ENCODE measurements at regions not wholly inside any gene's neighbourhood (a gene's known extent, or its start where the extent isn't known, plus 50 kb on each side); places are given as distances from the start of the nearest gene placed in this dataset.
"Not testable (repeated sequence)": the region's sequence is repeated elsewhere in the genome, so short reads cannot be mapped to it uniquely, and the experiment has no call there.

DNA sequence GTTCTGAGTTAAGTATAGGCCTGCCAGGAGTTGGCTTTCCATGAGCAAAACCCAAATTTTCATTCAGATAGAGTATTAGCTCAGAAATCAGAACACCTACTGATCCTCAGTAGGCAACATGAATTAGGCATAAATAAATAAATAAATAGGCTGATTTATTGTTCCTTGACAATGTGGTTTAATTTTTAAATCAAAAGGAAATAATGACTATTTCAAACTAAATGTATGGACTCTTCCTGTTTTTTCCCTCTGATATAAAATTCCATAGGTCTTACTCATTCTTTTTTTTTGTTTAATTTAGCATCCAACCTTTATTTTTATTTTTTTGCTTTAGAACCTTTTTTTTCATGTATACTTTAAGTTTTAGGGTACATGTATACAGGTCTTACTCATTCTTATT, 140.2 kb upstream of the ITGA6 start:
- no peak for DNase-seq (ENCODE audit: low read depth in 2 of 2)

GRCh38 chr2:172287605-172288315, 139.6 kb upstream of the ITGA6 start:
- no peak for DNase-seq (ENCODE audit: low read depth in 2 of 2)

DNA sequence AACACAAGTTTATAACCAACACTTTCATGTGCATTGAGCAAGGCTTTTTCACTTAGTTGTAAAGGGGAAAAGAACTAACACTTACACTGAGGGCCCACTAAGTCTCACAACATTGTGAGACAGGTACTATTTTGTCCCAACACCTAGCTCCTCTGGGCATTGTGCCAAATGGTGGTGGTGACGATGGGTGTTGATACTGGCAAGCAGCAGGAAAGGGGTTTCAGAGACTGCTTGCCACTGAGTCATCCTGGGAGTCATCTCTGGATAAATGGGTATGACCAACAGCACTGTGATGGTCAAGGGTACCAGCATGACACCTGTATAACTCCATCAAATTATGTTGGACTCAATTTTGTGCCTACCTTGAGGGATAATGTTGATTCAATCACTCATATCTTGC, 138.8 kb upstream of the ITGA6 start:
- no peak for DNase-seq (ENCODE audit: low read depth in 2 of 2)

DNA sequence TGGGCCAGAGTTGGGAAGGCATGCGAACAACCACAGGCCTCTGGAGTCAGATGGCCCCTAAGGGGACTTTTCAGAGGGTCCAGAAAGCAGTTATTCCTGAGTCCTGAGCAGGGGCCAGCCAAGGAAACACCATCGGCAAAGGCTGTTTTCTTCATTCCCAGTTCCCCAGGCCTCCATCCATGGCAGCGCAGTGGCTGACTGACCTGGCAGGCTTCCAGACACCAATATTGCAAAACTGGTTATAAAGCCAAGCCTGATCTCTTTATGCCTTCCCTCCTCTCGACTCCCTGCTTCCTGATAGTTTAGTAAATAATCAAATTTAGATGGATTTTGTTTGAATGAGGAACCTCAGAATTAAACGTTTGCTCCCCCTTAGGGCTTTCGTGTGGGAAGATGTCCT, 133.4 kb upstream of the ITGA6 start:
- DNase-seq (ENCODE audit: low read depth in 2 of 2), result no peak

GRCh38 chr2:172294983-172295382, 132.4 kb upstream of the ITGA6 start:
- DNase-seq (ENCODE audit: low read depth in 2 of 2), result no peak

GRCh38 chr2:172295677-172296076, 131.7 kb upstream of the ITGA6 start:
- DNase-seq (ENCODE audit: low read depth in 2 of 2), result no peak

DNA sequence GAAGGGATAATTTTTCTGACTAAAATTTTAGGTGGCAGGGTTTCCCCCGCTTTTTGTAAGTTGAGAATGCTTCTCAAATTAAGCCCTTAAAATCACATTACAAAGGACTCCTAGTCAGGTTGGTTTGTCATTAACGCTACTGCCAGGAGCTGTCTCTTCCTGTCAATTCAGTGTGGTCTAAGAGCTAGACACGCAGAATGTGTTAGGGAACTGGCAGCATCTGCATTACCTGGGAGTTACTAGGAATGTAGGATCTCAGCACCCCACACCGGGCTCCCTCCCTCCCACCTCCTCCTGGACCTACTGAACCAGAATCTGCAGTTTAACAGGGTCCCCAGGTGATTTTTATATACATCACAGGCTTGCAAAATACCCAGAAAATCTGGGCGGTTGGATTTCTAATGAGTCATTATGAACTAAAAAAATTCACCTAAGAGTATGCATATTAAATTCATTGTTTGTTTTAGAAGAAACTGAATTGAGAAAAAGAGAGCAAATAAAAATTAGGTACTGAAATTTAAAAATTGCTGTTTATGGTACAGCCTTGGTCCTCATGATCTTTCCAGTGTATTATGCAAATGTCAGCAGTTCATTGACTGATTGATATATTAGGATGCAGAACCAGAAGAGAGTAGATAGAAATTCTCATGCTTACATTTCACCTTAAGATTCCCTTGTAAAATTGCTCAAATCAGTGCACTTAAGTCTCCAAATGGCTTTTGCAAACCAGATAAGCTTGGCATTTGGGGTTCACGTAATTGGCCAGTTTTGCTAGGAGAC, 130.9 kb upstream of the ITGA6 start:
- DNase-seq (ENCODE audit: low read depth in 2 of 2), result no peak

- no peak for DNase-seq (ENCODE audit: low read depth in 2 of 2)
Observed at GRCh38 chr2:172297531-172297930, 129.9 kb upstream of the ITGA6 start.

DNA sequence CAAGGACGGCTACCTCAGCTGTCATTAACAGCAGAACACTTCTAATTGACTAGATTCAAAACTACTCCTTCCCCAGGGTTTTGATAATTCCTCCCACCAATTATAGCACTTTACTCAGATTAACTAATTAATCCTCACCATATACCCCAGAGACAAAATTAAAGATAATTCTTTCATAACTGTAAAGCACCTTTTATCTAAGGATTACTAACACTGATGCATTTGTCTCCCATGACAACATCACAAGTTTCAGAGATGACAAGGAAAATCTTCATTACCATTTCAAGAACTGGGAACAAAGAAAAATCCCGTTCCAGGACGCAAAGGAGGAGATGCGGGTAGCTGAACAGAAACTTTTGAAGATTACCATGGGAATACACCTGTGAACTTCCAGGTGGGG, 129.4 kb upstream of the ITGA6 start:
- DNase-seq (ENCODE audit: low read depth in 2 of 2), result no peak

- DNase-seq (ENCODE audit: low read depth in 2 of 2), result no peak
Observed at GRCh38 chr2:172299741-172300140, 127.6 kb upstream of the ITGA6 start.

GRCh38 chr2:172300851-172301250, 126.5 kb upstream of the ITGA6 start:
- no peak for DNase-seq (ENCODE audit: low read depth in 2 of 2)

GRCh38 chr2:172305066-172305465, 122.3 kb upstream of the ITGA6 start:
- no peak for DNase-seq (ENCODE audit: low read depth in 2 of 2)

- DNase-seq (ENCODE audit: low read depth in 2 of 2), result no peak
Observed at GRCh38 chr2:172307800-172308199, 119.6 kb upstream of the ITGA6 start.

DNA sequence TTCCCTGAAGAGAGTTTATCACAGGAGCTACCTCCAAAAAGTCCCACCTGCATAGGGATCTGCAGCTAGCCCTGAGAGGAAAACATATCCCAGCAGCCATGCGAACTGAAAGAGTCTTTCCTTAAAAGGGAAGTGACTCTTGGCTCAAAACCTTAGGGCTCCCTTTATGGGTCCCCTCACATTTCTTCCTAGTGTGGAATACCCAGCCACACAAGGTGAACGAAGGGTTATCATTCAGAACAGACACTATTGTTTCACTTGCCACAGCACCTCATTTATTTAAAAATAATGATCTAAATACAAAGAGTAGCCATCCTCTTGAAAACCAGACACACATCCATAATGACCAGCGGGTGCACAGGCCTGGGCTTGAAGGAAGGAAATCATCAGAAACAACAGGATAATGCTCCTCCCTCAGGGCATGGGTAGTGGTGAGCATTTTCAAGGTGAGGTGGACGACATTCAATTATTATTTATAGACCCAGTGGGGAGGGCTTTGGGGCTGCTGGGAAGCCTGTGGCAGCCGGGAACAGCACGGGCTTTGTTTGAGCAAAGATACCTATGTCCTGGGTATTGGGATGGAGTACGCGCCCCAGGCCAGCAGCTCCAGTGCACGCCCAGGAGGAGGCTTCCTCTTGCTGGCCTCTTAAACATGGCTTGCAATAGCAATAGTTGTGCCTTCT, 119.0 kb upstream of the ITGA6 start:
- no peak for DNase-seq (ENCODE audit: low read depth in 2 of 2)

- DNase-seq (ENCODE audit: low read depth in 2 of 2), result no peak
Observed at GRCh38 chr2:172311921-172312345, 115.5 kb upstream of the ITGA6 start.

DNA sequence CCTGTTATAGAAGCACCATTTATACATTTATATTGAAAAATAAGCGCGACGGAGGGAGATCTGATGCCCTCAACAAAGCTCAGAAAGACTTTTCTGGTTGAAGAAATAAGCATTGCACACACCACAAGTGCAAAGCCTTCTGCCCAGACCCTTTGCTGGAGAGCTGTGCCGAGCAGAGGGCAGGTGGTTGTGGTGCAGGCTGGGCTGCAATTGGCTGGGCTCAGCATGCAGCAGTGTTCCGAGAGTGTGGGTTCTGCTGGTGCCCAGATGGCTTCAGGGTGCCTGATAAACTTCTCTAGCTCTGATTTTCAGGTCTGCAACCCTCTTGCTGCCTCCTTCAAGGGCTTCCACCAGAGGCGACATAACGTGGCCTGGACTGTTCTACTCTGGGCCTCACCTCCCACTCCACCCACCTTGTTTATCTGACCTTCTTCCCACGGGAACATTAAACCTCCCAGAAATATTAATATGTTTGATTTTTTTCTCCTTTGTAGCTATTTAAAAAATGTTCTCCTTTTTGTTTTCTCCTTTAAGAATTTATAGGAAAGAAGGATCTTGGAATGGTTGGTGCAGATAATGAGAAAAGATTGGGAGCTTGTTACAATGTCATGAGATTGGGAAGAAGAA, 113.6 kb upstream of the ITGA6 start:
- no peak for DNase-seq (ENCODE audit: low read depth in 2 of 2)

- not testable (repeated sequence) for DNase-seq (ENCODE audit: low read depth in 2 of 2)
Observed at GRCh38 chr2:172315070-172315469, 112.3 kb upstream of the ITGA6 start.

DNA sequence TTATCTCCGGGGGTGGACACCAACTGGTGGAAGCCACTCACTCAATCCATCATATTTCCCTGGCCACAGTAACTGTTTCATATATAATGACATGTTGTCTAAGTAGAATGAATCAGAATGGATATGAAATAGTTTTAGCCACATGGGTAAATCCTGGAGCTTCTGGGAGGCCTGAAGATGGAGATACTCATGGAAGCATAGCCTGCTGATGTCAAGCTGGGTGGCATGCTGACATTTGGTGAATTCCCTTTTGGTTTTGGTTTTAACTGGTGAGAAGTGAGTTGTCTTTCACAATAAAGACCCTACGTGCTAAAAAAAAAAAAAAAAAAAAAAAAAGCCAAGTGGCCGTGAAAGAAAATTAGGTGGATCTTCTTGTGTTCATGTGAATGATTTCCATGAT, 105.3 kb upstream of the ITGA6 start:
- DNase-seq (ENCODE audit: low read depth in 2 of 2), result no peak

- DNase-seq (ENCODE audit: low read depth in 2 of 2), result no peak
Observed at GRCh38 chr2:172323256-172323655, 104.1 kb upstream of the ITGA6 start.

DNA sequence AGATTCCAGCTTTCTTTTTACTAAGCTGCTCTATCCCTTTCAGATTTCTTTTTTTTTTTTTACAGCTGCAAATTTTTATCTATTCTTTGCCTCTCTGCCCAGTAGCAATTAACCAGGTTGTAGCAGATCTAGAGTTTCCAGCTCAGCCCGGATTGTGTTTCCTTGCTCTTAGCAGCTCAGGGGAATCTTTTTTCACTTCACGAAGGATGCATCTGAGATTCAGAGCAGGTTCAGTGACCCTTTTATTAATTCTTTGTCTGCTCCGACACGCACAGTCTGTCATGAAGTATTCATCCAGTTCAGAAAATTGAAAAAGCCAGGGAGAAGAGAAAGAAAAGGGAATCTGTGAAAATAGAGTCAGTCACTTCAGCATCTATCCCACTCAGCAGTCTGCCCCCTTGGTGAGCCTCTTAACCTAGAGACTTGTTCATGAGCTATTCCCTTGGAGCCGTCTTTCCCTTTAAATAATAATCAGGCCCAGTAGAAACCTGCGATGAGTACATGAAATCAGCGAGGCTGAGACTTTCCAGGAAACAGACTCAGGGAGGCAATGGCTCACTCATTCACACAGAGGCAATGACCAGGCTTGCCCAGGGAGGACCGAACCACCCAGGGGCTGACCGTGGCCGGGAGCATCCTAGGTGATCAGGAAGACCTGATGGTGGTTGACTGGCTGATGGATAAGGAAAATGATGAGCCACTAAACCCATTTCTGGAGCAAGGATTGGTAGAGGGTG, 103.4 kb upstream of the ITGA6 start:
- DNase-seq (ENCODE audit: low read depth in 2 of 2), result no peak

- no peak for DNase-seq (ENCODE audit: low read depth in 2 of 2)
Observed at GRCh38 chr2:172326211-172326509, 101.2 kb upstream of the ITGA6 start.
